ENCODE measurements at regions not wholly inside any gene's neighbourhood (a gene's known extent, or its start where the extent isn't known, plus 50 kb on each side); places are given as distances from the start of the nearest gene placed in this dataset.

GRCh38 chr1:81598623-81599022 is 202.1 kb upstream of the ADGRL2 start:
- no peaks in the 10 kb centered on the region for H3K36me3 ChIP-seq (ENCODE audit: control insufficient read depth in 4 of 4, insufficient read depth in 4 of 4, low read length in 4 of 4)
- DNase-seq (no peak), ATAC-seq (ENCODE audit: insufficient read depth, low FRiP score) (no peak)
- TF ChIP-seq, protein P1, sequence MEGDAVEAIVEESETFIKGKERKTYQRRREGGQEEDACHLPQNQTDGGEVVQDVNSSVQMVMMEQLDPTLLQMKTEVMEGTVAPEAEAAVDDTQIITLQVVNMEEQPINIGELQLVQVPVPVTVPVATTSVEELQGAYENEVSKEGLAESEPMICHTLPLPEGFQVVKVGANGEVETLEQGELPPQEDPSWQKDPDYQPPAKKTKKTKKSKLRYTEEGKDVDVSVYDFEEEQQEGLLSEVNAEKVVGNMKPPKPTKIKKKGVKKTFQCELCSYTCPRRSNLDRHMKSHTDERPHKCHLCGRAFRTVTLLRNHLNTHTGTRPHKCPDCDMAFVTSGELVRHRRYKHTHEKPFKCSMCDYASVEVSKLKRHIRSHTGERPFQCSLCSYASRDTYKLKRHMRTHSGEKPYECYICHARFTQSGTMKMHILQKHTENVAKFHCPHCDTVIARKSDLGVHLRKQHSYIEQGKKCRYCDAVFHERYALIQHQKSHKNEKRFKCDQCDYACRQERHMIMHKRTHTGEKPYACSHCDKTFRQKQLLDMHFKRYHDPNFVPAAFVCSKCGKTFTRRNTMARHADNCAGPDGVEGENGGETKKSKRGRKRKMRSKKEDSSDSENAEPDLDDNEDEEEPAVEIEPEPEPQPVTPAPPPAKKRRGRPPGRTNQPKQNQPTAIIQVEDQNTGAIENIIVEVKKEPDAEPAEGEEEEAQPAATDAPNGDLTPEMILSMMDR (IDR thresholded peaks at IDR 0.05; ENCODE audit: control extremely low read depth, extremely low read depth): no peak
- 82 to 85% methylated on average over 4 of the region's 4 CpGs for WGBS, 2 donors
- H3K4me1 ChIP-seq (ENCODE audit: control insufficient read depth in 5 of 5, insufficient read depth in 5 of 5, low read length in 5 of 5): no peaks in the 10 kb centered on the region
- H3K27ac ChIP-seq (ENCODE audit: low read depth in 1 of 2, low read length in 1 of 2): no peak overlapping the region
- H3K4me3 ChIP-seq: no peak overlapping the region
- no peaks in the 10 kb centered on the region for H3K9me3 ChIP-seq (ENCODE audit: control insufficient read depth in 4 of 4, insufficient read depth in 3 of 4, low read length in 3 of 4)
- no peak overlapping the region for H3K9ac ChIP-seq (ENCODE audit: insufficient read depth in 1 of 2, low read length in 2 of 2)
- H3K27me3 ChIP-seq (ENCODE audit: control insufficient read depth in 3 of 3, insufficient read depth in 3 of 3, low read length in 2 of 3): no peaks in the 10 kb centered on the region

DNA sequence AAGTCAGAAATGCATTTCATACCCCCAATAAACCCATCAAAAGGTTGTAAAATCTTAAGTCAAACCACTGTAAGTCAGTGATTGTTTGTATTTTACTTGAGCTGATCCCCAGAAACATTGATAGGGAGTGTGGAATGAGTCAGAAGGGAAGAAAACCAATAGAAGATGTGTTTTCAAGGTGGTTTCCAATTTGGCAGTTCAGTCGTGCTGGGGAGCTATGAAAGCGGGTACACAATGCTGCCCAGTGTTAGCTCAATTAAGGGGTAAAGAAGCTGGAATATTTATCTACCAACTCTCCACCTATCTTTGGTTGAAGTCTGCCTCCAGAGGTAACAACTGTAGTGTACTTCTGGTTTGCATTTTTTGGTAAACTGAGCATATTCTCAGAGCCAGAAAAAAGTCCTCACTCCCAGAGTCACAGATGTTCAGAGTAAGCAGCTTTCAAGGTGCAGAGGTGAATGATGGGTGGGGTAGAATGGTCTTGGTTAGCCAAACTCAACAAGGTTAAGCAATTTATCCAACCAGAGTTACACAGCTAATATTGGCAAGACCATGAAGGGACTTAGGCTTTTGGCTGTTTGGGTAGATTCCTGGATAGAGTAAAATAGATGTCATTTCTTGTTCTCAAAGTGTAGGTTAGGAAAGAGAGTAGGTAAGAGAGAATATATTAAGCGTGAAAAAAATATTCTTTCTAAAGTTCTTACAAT is 202.9 kb upstream of the ADGRL2 start:
- Histone ChIP-seq H3K27ac (ENCODE audit: low read depth in 1 of 2, low read length in 1 of 2) (no peak overlapping the region), H3K27me3 (ENCODE audit: control insufficient read depth in 3 of 3, insufficient read depth in 3 of 3, low read length in 2 of 3) (no peaks in the 10 kb centered on the region), H3K9ac (ENCODE audit: insufficient read depth in 1 of 2, low read length in 2 of 2) (no peak overlapping the region), H3K4me1 (ENCODE audit: control insufficient read depth in 5 of 5, insufficient read depth in 5 of 5, low read length in 5 of 5) (no peaks in the 10 kb centered on the region), H3K4me3 (no peak overlapping the region), H3K36me3 (ENCODE audit: control insufficient read depth in 4 of 4, insufficient read depth in 4 of 4, low read length in 4 of 4) (no peaks in the 10 kb centered on the region), H3K9me3 (ENCODE audit: control insufficient read depth in 4 of 4, insufficient read depth in 3 of 4, low read length in 3 of 4) (no peaks in the 10 kb centered on the region)
- TF ChIP-seq, protein P1 (IDR thresholded peaks at IDR 0.05; ENCODE audit: control extremely low read depth, extremely low read depth): no peak
- WGBS, 2 donors: 92% methylated on average over 3 of the region's 3 CpGs
- DNase-seq (no peak), ATAC-seq (ENCODE audit: insufficient read depth, low FRiP score) (no peak)

DNA sequence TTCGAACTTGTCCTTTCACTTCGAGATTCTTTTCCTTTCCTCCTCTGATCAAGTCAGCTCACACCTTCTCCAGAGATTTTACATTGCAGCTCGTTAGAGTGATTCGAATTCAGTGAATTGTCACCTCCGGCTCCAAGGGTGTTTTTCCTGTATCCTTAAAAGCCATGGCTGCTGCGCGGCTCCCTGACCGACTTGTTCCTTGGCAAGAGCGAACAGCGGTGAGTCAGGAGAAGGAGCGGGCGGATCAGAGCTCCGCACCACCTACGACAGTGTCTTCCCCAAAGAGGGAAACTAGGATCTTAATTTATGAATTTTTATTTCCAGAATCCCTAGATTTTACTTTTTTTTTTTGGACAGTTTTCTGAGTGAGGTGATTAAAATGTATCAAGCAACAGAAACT is 204.4 kb upstream of the ADGRL2 start:
- Histone ChIP-seq H3K4me1 (ENCODE audit: control insufficient read depth in 5 of 5, insufficient read depth in 5 of 5, low read length in 5 of 5) (peaks cover 0 to 13% (median 0%) of the 10 kb centered on the region in 5 donors), H3K27me3 (ENCODE audit: control insufficient read depth in 3 of 3, insufficient read depth in 3 of 3, low read length in 2 of 3) (no peaks in the 10 kb centered on the region), H3K9ac (ENCODE audit: insufficient read depth in 1 of 2, low read length in 2 of 2) (no peak overlapping the region), H3K4me3 (no peak overlapping the region), H3K36me3 (ENCODE audit: control insufficient read depth in 4 of 4, insufficient read depth in 4 of 4, low read length in 4 of 4) (no peaks in the 10 kb centered on the region), H3K27ac (ENCODE audit: low read depth in 1 of 2, low read length in 1 of 2) (no peak overlapping the region), H3K9me3 (ENCODE audit: control insufficient read depth in 4 of 4, insufficient read depth in 3 of 4, low read length in 3 of 4) (peaks cover 0 to 3% (median 0%) of the 10 kb centered on the region in 4 donors)
- TF ChIP-seq, protein P1 (IDR thresholded peaks at IDR 0.05; ENCODE audit: control extremely low read depth, extremely low read depth): no peak
- WGBS, 2 donors: 95 to 96% methylated on average over 14 of the region's 14 CpGs
- no peak for DNase-seq
- ATAC-seq (ENCODE audit: insufficient read depth, low FRiP score): no peak

DNA sequence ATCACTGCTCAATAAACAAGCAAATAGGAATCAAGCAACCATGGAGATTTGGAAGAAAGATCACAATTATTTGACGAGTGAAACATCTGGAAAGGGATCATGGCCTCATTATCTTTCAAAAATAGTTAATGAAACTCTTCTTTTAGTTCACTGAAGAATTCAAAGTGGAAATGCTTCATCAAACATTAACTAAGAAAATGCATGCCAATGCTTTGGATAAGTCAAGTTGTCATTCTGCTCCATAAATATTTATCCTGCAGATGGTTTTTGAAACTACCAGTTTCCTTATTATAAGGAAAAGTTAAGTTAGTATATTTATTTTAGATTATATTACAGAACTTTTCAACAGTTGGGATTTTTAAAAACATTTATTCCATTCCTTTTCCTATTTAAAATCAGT is 206.5 kb upstream of the ADGRL2 start:
- ATAC-seq (ENCODE audit: insufficient read depth, low FRiP score) (no peak), DNase-seq (peak in 1 of 3 donors; percentile 18)
- Histone ChIP-seq H3K9ac (ENCODE audit: insufficient read depth in 1 of 2, low read length in 2 of 2) (no peak overlapping the region), H3K27me3 (ENCODE audit: control insufficient read depth in 3 of 3, insufficient read depth in 3 of 3, low read length in 2 of 3) (no peaks in the 10 kb centered on the region), H3K4me3 (no peak overlapping the region), H3K4me1 (ENCODE audit: control insufficient read depth in 5 of 5, insufficient read depth in 5 of 5, low read length in 5 of 5) (peaks cover 0 to 13% (median 0%) of the 10 kb centered on the region in 5 donors), H3K27ac (ENCODE audit: low read depth in 1 of 2, low read length in 1 of 2) (no peak overlapping the region), H3K9me3 (ENCODE audit: control insufficient read depth in 4 of 4, insufficient read depth in 3 of 4, low read length in 3 of 4) (peaks cover 0 to 3% (median 0%) of the 10 kb centered on the region in 4 donors), H3K36me3 (ENCODE audit: control insufficient read depth in 4 of 4, insufficient read depth in 4 of 4, low read length in 4 of 4) (no peaks in the 10 kb centered on the region)
- TF ChIP-seq, protein P1 (IDR thresholded peaks at IDR 0.05; ENCODE audit: control extremely low read depth, extremely low read depth): no peak
- WGBS, 2 donors: 49 to 62% methylated on average over 1 of the region's 1 CpG

All from lung (tissue), 11 donors.